AG10803 (cell line): ENCODE measurements at regions not wholly inside any gene's neighbourhood (a gene's known extent, or its start where the extent isn't known, plus 50 kb on each side); places are given as distances from the start of the nearest gene placed in this dataset.

Experiments used
- DNase-seq: peaks from one replicate; pipeline ENCODE4 v3.0.0; 2010; ENCODE audit warnings: low read depth
- H3K4me3 ChIP-seq: 2 replicates; pipeline ENCODE4 v1.5.1; 2011; ENCODE audit warnings: mild to moderate bottlenecking, low read length, control low read depth
- TF ChIP-seq, protein P1 (sequence below): conservative IDR thresholded peaks from 2 replicates; pipeline ENCODE4 v1.5.1; 2011; ENCODE audit warnings: mild to moderate bottlenecking, low read length, control low read depth, inconsistent platforms

DNA sequence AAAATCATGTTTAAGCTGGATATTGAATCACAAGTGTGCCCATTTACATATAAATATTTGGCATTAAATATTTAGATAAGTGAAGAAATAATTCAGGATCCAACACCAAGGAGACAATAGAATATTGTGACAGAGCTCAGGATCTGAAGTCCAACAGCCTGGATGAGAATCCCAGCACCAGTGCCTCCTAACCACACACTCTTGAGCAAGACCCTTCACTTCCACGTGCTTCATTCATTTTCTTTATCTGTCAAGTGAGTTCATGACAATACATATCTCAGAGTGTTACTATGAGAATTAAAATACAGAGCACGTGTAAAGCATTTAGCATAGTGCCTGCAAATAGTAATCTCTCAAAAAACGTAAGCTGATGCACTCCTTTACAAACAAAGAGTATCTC is 78.4 kb upstream of the IKZF1 start:
- H3K4me3 ChIP-seq, result no peak overlapping the region
- no peak for DNase-seq
- TF ChIP-seq, protein P1, sequence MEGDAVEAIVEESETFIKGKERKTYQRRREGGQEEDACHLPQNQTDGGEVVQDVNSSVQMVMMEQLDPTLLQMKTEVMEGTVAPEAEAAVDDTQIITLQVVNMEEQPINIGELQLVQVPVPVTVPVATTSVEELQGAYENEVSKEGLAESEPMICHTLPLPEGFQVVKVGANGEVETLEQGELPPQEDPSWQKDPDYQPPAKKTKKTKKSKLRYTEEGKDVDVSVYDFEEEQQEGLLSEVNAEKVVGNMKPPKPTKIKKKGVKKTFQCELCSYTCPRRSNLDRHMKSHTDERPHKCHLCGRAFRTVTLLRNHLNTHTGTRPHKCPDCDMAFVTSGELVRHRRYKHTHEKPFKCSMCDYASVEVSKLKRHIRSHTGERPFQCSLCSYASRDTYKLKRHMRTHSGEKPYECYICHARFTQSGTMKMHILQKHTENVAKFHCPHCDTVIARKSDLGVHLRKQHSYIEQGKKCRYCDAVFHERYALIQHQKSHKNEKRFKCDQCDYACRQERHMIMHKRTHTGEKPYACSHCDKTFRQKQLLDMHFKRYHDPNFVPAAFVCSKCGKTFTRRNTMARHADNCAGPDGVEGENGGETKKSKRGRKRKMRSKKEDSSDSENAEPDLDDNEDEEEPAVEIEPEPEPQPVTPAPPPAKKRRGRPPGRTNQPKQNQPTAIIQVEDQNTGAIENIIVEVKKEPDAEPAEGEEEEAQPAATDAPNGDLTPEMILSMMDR, result no peak

DNA sequence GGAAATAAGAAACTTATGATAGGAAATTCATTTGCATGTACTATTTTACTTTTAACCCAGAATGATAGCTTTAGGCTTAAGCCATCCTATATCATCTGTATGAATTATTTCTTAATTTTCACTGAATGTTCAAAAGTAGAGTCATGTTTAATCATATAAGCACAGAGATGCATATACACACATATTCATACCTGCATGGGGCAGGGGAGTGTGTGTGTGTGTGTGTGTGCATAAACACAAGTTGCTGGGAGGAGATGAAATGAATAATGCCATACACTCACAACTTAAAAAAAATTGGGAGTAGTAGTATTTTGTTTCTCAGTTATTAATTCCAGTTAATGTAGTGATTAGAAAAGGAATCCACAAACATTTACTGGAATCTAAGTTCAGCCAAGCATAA is 83.1 kb upstream of the IKZF1 start:
- DNase-seq, result no peak
- TF ChIP-seq, protein P1, result no peak
- H3K4me3 ChIP-seq, result no peak overlapping the region

DNA sequence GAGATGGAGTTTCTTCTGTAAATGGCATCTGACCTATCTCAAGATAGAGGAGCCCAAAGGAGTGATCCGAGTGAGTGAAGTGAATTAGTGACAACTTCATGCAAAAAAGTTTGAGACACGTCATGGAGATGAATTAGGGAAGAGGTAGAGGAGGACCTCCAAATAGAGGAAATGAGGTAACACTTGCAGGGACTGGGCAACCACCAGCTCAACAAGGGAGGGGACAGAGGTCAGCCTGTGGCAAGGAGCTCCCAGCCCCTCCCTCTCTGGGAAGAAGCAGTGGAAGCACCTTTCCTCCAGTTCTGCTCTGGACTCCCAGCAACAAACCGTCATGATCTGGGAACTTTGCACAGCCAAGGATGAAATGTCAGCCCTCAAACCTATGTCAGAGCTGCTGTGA is 83.5 kb upstream of the IKZF1 start:
- TF ChIP-seq, protein P1, result no peak
- DNase-seq, result no peak

DNA sequence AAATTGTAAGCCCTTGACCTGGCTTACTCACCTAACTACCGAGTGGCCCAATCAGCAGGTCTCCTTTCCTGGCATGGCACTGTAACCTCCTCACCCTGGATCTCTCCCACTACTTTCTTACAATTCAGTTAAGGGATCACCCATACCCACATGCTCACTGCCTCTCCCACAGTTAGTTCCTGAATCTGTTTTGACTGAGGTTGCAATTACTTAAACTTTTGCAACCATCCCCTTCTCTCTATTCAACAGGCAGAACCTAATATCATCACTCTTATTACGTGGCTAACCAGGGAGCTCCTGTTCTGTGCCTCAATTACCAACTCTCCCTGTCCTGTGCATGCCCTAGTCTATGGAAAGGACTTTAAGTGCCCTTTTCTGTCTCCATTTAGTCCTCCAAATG is 84.2 kb upstream of the IKZF1 start:
- no peak overlapping the region for H3K4me3 ChIP-seq
- DNase-seq, result no peak
- TF ChIP-seq, protein P1, result no peak

More for the DNA sequence above, 83.5 kb upstream of the IKZF1 start:
- no peak overlapping the region for H3K4me3 ChIP-seq

DNA sequence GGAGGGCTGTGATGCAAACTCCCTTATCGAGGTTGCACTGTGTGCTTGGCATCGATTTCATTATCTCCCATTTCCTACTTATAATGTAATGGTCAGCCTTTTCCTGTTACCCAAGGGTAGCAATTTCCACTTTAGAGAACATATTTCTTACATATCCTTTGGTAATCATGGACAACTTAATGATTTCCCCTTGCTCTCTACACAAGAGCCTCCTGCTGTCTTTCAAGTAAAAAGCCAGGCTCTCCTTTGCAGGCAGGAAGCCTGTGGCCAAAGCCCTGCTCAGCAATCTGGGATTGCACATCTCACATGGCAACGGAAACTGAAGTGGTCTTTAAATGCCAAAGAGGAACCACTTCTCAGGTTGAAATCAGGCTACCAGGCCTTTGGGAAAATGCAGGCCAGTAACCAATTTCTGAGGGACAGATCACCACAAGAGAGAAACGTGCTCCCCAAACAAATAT is 86.7 kb upstream of the IKZF1 start:
- H3K4me3 ChIP-seq, result no peak overlapping the region
- DNase-seq, result no peak
- TF ChIP-seq, protein P1, result no peak

DNA sequence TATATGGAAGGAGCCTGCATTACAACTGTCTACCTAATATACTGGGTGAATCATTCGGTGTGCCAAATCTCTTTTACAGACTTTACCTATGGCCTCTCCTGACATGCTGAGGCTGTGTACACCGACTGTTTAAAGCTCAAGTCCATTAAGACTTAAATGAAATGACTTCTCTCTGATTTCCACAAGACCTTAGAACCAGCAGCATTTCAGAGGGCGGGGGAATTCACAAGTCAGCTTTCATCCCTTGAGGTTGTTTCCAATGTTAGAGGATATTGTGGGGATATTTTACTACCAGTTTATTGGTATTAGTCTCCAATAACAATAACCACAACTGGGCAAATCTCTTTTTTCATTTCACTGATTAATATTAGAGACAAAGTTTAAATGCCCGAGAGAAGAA is 87.1 kb upstream of the IKZF1 start:
- no peak overlapping the region for H3K4me3 ChIP-seq
- TF ChIP-seq, protein P1, result no peak
- no peak for DNase-seq

DNA sequence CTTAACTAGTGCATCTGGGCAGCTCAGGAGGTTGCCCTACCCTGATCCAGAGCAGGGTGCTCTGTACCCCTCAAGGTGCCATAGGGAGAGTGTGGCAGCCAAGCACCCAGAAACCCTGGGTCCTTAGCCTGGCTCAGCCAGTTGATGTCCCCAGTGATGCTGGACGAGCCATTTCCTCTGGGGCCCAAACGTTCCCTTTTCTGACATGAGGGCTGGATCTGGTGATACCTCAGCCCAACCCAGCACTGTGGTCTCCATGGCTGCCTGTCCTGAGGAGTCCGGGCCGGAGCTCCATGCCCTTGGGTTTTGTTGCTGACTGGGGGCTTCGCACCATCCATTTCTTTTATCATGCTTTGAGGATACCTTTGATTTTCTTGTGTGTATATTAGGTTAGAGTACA is 87.9 kb upstream of the IKZF1 start:
- TF ChIP-seq, protein P1, result no peak
- H3K4me3 ChIP-seq, result no peak overlapping the region

More for the DNA sequence above, 87.9 kb upstream of the IKZF1 start:
- DNase-seq, result no peak
